ENCODE measurements at regions not wholly inside any gene's neighbourhood (a gene's known extent, or its start where the extent isn't known, plus 50 kb on each side); places are given as distances from the start of the nearest gene placed in this dataset.

DNA sequence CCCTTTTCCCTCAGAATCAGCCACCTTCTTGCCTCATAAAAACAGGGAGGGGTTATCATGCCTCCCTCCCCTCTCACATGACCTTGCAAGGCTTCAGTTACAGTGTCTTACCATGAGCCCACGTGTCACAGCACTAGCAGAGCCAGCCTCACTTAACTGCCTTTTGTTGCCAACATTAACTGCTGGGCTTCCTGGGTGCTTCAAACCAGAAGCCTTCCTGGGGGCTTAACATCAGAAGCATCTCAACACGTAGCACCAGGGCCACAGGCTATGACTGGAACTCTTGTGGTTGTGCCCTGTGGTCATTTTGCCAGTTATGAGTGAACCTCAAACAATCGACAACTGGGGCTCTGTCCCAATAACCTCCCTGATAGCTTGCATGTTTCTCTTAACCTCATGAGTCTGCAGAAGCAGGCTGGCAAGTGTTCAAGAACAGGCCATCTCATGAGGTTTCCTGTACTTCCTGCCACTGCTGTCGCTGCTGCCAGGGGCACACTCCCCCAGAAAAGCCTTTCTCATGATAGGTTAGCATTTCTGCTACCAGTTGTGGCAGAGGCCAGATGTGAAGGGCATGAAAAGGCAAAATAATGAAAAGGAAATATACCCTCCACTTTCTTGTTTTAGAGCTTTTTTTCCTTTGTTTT lies 132.2 kb downstream of the GLUL start:
- peak in 1 of 4 donors; percentile 62 for TF ChIP-seq POLR2A (IDR thresholded peaks at IDR 0.05)
- TF ChIP-seq, protein P1, sequence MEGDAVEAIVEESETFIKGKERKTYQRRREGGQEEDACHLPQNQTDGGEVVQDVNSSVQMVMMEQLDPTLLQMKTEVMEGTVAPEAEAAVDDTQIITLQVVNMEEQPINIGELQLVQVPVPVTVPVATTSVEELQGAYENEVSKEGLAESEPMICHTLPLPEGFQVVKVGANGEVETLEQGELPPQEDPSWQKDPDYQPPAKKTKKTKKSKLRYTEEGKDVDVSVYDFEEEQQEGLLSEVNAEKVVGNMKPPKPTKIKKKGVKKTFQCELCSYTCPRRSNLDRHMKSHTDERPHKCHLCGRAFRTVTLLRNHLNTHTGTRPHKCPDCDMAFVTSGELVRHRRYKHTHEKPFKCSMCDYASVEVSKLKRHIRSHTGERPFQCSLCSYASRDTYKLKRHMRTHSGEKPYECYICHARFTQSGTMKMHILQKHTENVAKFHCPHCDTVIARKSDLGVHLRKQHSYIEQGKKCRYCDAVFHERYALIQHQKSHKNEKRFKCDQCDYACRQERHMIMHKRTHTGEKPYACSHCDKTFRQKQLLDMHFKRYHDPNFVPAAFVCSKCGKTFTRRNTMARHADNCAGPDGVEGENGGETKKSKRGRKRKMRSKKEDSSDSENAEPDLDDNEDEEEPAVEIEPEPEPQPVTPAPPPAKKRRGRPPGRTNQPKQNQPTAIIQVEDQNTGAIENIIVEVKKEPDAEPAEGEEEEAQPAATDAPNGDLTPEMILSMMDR (IDR thresholded peaks at IDR 0.05) = no peak
- peak; percentile 44 to 49 for TF ChIP-seq POLR2AphosphoS5 (IDR thresholded peaks at IDR 0.05)

Measured in upper lobe of left lung (tissue), 4 donors.